ENCODE measurements at regions not wholly inside any gene's neighbourhood (a gene's known extent, or its start where the extent isn't known, plus 50 kb on each side); places are given as distances from the start of the nearest gene placed in this dataset.

- Mint-ChIP-seq H3K27ac (no peak overlapping the region), H3K4me3 (no peak overlapping the region), H3K9me3 (no peaks in the 10 kb centered on the region), H3K36me3 (ENCODE audit: low read depth) (no peaks in the 10 kb centered on the region), H3K4me1 (peaks cover 24% of the 10 kb centered on the region), H3K27me3 (ENCODE audit: low read depth, poor library complexity) (peaks cover 6% of the 10 kb centered on the region)
- TF ChIP-seq CTCF (IDR thresholded peaks at IDR 0.05) = no peak
- no peak for DNase-seq
Observed at GRCh38 chr21:41648591-41649031, 118.2 kb downstream of the RIPK4 start.

DNA sequence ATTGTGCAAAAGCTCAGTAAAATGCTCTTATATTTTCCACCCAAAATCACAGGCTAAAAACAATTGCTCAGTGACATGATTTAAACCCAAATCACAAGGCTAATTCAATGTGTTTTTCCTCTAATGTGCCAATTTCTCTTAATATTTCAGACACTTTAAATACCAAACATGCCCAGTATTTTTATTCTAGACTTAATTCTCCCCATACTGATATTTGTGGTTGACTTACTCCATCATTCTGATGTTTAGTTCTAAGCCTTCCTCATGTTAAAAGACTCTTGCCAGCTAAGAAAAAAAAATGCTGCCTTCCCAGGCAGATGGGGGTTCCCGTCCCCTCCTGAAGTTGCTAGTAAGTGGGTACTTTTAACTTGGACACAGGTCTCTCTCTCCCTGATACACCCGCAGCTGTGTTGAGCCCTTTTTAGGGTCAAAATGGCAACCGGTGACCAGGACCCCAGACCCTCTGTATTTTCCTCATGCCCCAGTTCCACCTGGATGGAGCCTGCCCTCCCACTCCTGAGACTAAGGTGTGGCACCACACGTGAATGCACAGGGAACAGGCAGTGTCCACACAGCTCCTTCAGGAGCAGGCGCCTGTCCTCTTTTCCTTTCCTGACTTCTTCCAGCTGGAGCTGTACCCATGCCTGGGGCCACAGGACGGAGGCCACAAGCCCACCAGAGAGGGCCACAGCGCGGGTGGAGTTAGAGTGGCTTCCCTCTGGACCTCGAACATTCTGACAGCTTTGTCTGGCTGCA, 118.9 kb downstream of the RIPK4 start:
- Mint-ChIP-seq H3K36me3 (ENCODE audit: low read depth) (no peaks in the 10 kb centered on the region), H3K27ac (no peak overlapping the region), H3K9me3 (no peaks in the 10 kb centered on the region), H3K4me3 (no peak overlapping the region), H3K27me3 (ENCODE audit: low read depth, poor library complexity) (peaks cover 6% of the 10 kb centered on the region), H3K4me1 (peaks cover 24% of the 10 kb centered on the region)
- DNase-seq = no peak
- no peak for TF ChIP-seq CTCF (IDR thresholded peaks at IDR 0.05)

DNA sequence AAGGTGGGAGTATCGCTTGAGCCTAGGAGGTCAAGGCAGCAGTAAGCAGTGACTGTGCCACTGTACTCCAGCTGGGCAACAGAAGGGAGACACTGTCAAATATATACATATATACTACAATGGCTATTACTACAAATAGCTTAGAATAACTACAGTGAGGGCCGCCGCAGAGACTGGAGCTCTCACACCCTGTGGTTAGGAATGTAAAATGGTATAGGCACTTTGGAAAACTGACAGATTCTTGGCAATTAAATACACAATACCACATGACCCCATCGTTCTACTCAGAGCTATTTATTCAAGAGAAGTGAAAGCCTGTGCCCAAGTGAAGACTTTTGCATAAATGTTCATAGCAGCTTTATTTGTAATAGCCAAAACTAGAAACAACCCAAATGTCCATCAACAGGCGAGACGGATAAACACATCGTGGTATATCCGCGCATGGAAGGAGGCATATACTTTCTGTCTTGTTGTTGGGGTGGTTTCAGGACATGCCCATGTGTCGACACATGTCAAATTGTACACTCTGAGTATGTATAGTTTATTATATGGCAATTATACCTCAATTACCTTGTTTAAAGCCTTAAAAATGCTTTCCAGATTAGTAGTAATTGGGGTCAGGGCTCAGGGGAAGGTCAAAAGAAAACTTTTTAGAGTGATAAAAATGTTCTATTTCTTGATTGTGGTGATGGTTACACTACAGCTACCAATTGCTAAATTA, 123.4 kb downstream of the RIPK4 start:
- no peaks in the 10 kb centered on the region for H3K36me3 Mint-ChIP-seq (ENCODE audit: low read depth)
- no peaks in the 10 kb centered on the region for H3K27me3 Mint-ChIP-seq (ENCODE audit: low read depth, poor library complexity)
- H3K9me3 Mint-ChIP-seq = no peaks in the 10 kb centered on the region
- TF ChIP-seq CTCF (IDR thresholded peaks at IDR 0.05) = no peak
- DNase-seq = no peak
- H3K4me1 Mint-ChIP-seq = peaks cover 40% of the 10 kb centered on the region
- H3K4me3 Mint-ChIP-seq = no peak overlapping the region
- no peak overlapping the region for H3K27ac Mint-ChIP-seq

DNA sequence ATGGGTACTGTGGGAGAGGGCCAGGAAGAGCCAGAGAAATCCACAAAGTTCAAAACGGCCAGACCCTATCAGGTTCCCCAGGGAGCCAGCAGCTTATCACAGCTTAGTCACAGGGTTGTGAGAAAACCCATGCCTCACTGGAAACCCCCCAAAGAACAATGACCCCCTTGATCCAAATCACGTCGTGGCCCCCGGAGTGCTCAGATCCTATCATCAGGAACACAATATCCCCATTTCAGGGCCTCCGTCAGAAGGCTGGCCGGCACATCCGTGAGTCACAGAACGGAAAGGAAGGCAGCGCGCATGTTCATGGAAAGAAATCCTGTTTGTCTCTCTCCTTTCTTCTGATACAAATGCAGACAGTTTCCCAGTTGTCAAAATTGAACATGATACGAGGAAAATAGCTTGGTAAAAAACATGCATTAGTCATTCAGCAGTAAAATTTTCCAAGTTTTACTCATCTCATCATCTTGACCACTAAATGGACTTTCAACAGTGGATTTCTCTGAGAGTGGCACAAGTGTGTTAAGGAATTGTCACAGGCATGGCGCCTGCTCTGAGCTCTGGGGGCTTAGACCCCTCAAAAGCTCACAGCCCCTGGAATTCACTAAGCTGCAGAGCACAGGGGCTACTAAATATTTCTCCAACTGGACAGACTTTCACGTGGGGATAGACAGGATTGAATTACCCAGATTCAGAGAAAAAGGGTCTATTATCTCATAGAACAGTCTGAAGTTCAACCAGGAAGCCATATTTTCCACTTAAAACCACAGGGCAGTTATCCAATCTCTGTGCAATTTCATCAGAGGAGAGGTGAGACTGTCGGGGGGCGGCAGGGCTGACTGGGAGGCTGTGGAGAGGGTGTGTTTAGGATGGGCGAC, 124.8 kb downstream of the RIPK4 start:
- no peak overlapping the region for H3K27ac Mint-ChIP-seq

DNA sequence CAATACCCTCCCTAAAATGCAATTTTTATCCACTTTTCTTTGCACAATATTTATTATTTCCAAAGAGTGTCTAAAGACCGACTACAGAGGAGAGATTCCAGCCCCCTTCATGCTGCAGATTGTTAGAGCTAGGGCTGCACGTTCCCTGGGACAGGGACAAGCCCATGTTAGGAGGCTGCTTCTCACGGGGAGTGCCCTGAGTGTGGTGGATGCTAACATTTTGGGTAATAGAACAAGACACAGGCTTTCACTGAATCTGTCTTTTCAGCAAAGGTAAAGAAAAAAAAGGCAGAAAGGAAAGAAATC, 125.4 kb downstream of the RIPK4 start:
- no peaks in the 10 kb centered on the region for H3K36me3 Mint-ChIP-seq (ENCODE audit: low read depth)
- peaks cover 31% of the 10 kb centered on the region for H3K4me1 Mint-ChIP-seq
- peaks cover 5% of the 10 kb centered on the region for H3K9me3 Mint-ChIP-seq
- no peak overlapping the region for H3K27ac Mint-ChIP-seq
- no peaks in the 10 kb centered on the region for H3K27me3 Mint-ChIP-seq (ENCODE audit: low read depth, poor library complexity)
- no peak for DNase-seq
- no peak overlapping the region for H3K4me3 Mint-ChIP-seq
- TF ChIP-seq CTCF (IDR thresholded peaks at IDR 0.05) = no peak

More for the DNA sequence above, 124.8 kb downstream of the RIPK4 start:
- H3K9me3 Mint-ChIP-seq = peaks cover 5% of the 10 kb centered on the region
- peaks cover 31% of the 10 kb centered on the region for H3K4me1 Mint-ChIP-seq
- TF ChIP-seq CTCF (IDR thresholded peaks at IDR 0.05) = no peak
- no peak overlapping the region for H3K4me3 Mint-ChIP-seq
- no peak for DNase-seq
- H3K27me3 Mint-ChIP-seq (ENCODE audit: low read depth, poor library complexity) = no peaks in the 10 kb centered on the region
- no peaks in the 10 kb centered on the region for H3K36me3 Mint-ChIP-seq (ENCODE audit: low read depth)
